Gastroesophageal sphincter (tissue), 4 donors: ENCODE measurements at regions not wholly inside any gene's neighbourhood (a gene's known extent, or its start where the extent isn't known, plus 50 kb on each side); places are given as distances from the start of the nearest gene placed in this dataset.

Experiments used
- ATAC-seq: fragments of 150-250 bp; one replicate; pipeline ENCODE4 v1.9.1; 2016; ENCODE audit warnings: mild to moderate bottlenecking, moderate library complexity
- H3K27ac ChIP-seq, 4 donors: fragments of 200-600 bp; sonication (generic) in 3 of 4; 1 replicate in 3 of 4; 2 replicates in 1 of 4; pipeline ENCODE4 v1.5.1; 2016 to 2019
- H3K27me3 ChIP-seq: fragments of 200-600 bp; sonication (generic); one replicate; pipeline ENCODE4 v1.5.1; 2019
- H3K36me3 ChIP-seq, 2 donors: fragments of 200-600 bp; sonication (generic); one replicate each; pipeline ENCODE4 v1.5.1; 2019; ENCODE audit warnings: control low read depth in 1 of 2
- H3K4me1 ChIP-seq, 3 donors: fragments of 200-600 bp; sonication (generic); 1 replicate in 2 of 3; 2 replicates in 1 of 3; pipeline ENCODE4 v1.5.1; 2016 to 2019; ENCODE audit warnings: control low read depth in 2 of 3
- H3K4me3 ChIP-seq, 2 donors: fragments of 200-600 bp; sonication (generic); one replicate each; pipeline ENCODE4 v1.5.1; 2019; ENCODE audit warnings: mild to moderate bottlenecking in 1 of 2, moderate library complexity in 1 of 2
- H3K9me3 ChIP-seq, 3 donors: fragments of 200-600 bp; sonication (generic); one replicate each; pipeline ENCODE4 v1.5.1; 2017 to 2019; ENCODE audit warnings: control low read depth in 2 of 3
- EP300 ChIP-seq: sonication (generic); formaldehyde crosslinking; IDR thresholded peaks from one replicate; pipeline ENCODE4 v1.6.1; 2017; ENCODE audit warnings: antibody characterized with exemption, mild to moderate bottlenecking
- POLR2A ChIP-seq, 2 donors: fragments of 450-650 bp; IDR thresholded peaks; one replicate each; pipeline ENCODE4 v1.6.1; 2017; ENCODE audit warnings: antibody characterized with exemption in 2 of 2, mild to moderate bottlenecking in 2 of 2, moderate library complexity in 1 of 2
- POLR2AphosphoS5 ChIP-seq: sonication (generic); formaldehyde crosslinking; IDR thresholded peaks from one replicate; pipeline ENCODE4 v1.6.1; 2017; ENCODE audit warnings: antibody characterized with exemption
- WGBS, 2 donors: methylation state at CpG; one replicate each; pipeline ENCODE4 v1.1.5; 2018; ENCODE audit warnings: low coverage in 1 of 2; 5-methylcytosine and 5-hydroxymethylcytosine counted together
- TF ChIP-seq, protein P1 (sequence below), 4 experiments: fragments of 200-600 bp in 2 of 4; fragments of 450-650 bp in 2 of 4; sonication (generic) in 1 of 4; IDR thresholded peaks; one replicate each; pipeline ENCODE4 v1.5.1; 2017 to 2019; ENCODE audit warnings: antibody characterized with exemption in 4 of 4, mild to moderate bottlenecking in 2 of 4, moderate library complexity in 2 of 4

DNA sequence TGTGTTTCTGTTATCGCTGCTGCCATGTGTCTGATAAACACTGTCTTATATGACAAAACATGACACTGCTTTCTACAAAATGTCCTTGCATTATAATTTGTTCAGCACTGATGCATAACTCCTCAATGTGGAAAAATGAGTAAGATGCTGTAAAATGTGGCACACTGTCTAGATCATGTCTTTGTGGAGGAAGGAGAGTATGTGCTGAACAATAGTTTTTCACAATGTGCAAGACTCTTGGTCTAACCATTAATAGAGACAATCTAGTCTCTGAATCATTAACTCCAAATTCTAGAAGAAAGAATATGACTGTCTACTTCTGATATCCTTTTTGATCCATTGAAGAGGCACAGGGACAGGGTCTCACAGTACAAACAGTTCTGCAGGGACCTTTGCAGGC lies 127.9 kb upstream of the RARB start:
- TF ChIP-seq POLR2AphosphoS5 = no peak
- no peaks in the 10 kb centered on the region for H3K4me1 ChIP-seq
- H3K4me3 ChIP-seq = no peak overlapping the region
- no peaks in the 10 kb centered on the region for H3K9me3 ChIP-seq
- no peaks in the 10 kb centered on the region for H3K36me3 ChIP-seq
- no peak overlapping the region for H3K27ac ChIP-seq
- WGBS, 2 donors = 91 to 100% methylated on average over 1 of the region's 1 CpG
- H3K27me3 ChIP-seq = no peaks in the 10 kb centered on the region
- ATAC-seq = no peak

DNA sequence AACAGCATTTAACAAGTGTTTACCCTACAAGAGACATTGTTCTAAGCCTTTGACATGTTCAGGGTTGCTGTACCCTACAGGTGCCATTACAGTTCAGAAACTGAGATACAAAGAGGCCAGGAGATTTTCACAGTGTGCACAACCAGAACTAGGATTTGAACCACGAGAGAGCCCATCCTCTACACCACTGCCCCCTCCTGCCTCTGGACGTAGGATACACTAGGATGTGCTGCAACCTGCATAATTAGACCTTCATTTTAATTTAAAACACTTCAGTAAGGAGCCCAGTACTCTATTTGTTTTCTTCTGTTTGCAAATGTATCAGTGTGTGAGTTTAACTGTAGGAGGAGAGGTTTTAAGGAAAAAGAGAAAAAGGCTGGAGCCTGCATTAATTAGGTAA lies 123.1 kb upstream of the RARB start:
- no peak overlapping the region for H3K4me3 ChIP-seq
- no CpG with 5 or more reads among the region's 2 CpGs for WGBS, 2 donors
- H3K27ac ChIP-seq = no peak overlapping the region
- TF ChIP-seq POLR2AphosphoS5 = no peak
- TF ChIP-seq, protein P1, sequence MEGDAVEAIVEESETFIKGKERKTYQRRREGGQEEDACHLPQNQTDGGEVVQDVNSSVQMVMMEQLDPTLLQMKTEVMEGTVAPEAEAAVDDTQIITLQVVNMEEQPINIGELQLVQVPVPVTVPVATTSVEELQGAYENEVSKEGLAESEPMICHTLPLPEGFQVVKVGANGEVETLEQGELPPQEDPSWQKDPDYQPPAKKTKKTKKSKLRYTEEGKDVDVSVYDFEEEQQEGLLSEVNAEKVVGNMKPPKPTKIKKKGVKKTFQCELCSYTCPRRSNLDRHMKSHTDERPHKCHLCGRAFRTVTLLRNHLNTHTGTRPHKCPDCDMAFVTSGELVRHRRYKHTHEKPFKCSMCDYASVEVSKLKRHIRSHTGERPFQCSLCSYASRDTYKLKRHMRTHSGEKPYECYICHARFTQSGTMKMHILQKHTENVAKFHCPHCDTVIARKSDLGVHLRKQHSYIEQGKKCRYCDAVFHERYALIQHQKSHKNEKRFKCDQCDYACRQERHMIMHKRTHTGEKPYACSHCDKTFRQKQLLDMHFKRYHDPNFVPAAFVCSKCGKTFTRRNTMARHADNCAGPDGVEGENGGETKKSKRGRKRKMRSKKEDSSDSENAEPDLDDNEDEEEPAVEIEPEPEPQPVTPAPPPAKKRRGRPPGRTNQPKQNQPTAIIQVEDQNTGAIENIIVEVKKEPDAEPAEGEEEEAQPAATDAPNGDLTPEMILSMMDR (IDR thresholded peaks at IDR 0.05) = no peak
- TF ChIP-seq POLR2A (IDR thresholded peaks at IDR 0.05) = no peak
- no peak for TF ChIP-seq EP300
- H3K27me3 ChIP-seq = no peaks in the 10 kb centered on the region
- no peak for ATAC-seq
- H3K36me3 ChIP-seq = no peaks in the 10 kb centered on the region
- H3K9me3 ChIP-seq = no peaks in the 10 kb centered on the region
- no peaks in the 10 kb centered on the region for H3K4me1 ChIP-seq

DNA sequence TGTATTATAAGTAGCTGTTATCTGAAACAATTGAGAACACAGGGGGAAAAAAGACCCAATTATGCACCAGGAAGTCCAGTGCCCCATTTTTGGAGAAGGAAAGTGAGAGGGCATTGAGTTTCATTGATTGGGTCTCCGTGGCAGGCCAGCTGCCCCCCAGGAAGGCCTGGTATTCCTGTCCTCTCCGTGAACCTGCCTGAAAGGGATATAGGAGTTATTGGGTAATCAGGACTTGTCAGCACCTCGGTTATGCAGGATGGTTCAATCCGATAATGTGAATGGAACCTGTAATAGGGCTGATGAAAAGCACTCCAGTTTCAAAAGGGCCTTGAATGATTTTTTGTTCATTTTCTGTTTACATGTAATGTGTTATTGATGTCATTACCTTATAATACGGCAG lies 122.0 kb upstream of the RARB start:
- Histone ChIP-seq H3K4me3 (no peak overlapping the region), H3K9me3 (no peaks in the 10 kb centered on the region), H3K27ac (no peak overlapping the region), H3K27me3 (no peaks in the 10 kb centered on the region), H3K4me1 (no peaks in the 10 kb centered on the region), H3K36me3 (no peaks in the 10 kb centered on the region)
- TF ChIP-seq POLR2A (IDR thresholded peaks at IDR 0.05) (no peak), EP300 (no peak), POLR2AphosphoS5 (no peak)
- TF ChIP-seq, protein P1 (IDR thresholded peaks at IDR 0.05) = no peak
- 68 to 74% methylated on average over 3 to 4 of the region's 5 CpGs for whole genome bisulfite sequencing, 2 donors
- ATAC-seq = no peak

DNA sequence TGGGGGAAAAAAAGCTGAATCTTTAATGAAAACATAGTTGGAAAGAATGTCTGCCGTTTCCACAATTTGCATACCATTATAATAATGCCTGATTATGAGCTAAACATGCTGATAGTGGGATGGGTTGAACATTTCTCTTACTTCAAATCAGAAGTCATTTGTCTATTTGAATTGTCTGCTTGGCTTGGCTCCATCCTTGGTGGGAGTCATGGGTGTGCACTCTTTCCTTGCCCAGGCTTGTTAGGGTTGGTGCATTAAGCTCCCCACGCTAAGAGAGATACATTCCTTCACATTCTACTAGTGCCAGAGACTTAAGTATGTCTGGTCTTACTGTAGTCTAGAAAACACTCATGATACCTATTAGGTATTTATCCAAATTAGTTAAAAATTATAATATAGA lies 121.4 kb upstream of the RARB start:
- no peak for TF ChIP-seq EP300
- TF ChIP-seq POLR2A (IDR thresholded peaks at IDR 0.05) = no peak
- TF ChIP-seq POLR2AphosphoS5 = no peak
- TF ChIP-seq, protein P1 (IDR thresholded peaks at IDR 0.05) = no peak
- no peaks in the 10 kb centered on the region for H3K36me3 ChIP-seq
- no peaks in the 10 kb centered on the region for H3K9me3 ChIP-seq
- no peak overlapping the region for H3K27ac ChIP-seq
- ATAC-seq = no peak
- no peaks in the 10 kb centered on the region for H3K4me1 ChIP-seq
- no peaks in the 10 kb centered on the region for H3K27me3 ChIP-seq
- no peak overlapping the region for H3K4me3 ChIP-seq
- WGBS, 2 donors = 83 to 92% methylated on average over 1 to 2 of the region's 2 CpGs

DNA sequence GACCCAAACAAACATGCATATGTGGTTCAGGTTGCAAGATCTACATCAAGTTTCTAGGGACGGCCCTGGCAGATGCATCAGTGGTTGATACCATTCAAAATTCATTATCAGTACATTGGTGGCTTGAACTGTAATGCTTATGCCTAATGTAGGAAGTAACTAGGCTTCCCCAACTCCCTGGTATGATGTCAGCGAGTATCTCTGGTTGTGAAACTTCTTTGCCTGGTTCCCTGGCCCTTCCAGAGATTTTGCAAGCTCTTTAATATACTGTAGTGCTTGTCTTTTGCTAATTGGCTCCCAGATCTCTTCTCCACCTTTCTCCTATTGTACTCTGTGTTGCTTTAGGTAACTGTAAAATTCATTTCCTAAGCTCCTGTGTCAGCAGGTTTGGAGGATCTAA lies 114.8 kb upstream of the RARB start:
- H3K4me3 ChIP-seq = no peak overlapping the region
- 90 to 100% methylated on average over 1 to 2 of the region's 2 CpGs for WGBS, 2 donors
- H3K9me3 ChIP-seq = no peaks in the 10 kb centered on the region
- no peaks in the 10 kb centered on the region for H3K36me3 ChIP-seq
- ATAC-seq = no peak
- H3K27ac ChIP-seq = no peak overlapping the region
- H3K27me3 ChIP-seq = no peaks in the 10 kb centered on the region
- TF ChIP-seq, protein P1 (IDR thresholded peaks at IDR 0.05) = no peak
- TF ChIP-seq EP300 (no peak), POLR2A (IDR thresholded peaks at IDR 0.05) (no peak), POLR2AphosphoS5 (no peak)
- no peaks in the 10 kb centered on the region for H3K4me1 ChIP-seq
